ENCODE measurements at regions not wholly inside any gene's neighbourhood (a gene's known extent, or its start where the extent isn't known, plus 50 kb on each side); places are given as distances from the start of the nearest gene placed in this dataset.

GRCh38 chr22:47450876-47451475 lies 688.5 kb downstream of the TBC1D22A start:
- no peak overlapping the region for H3K4me3 ChIP-seq (ENCODE audit: low read length)
- H3K36me3 ChIP-seq (ENCODE audit: insufficient read depth, low read length): no peaks in the 10 kb centered on the region
- no peaks in the 10 kb centered on the region for H3K9me3 ChIP-seq (ENCODE audit: low read length)
- H3K4me1 ChIP-seq (ENCODE audit: insufficient read depth, low read length): no peaks in the 10 kb centered on the region
- no peak overlapping the region for H2AFZ ChIP-seq (ENCODE audit: low read depth, low read length)
- no peaks in the 10 kb centered on the region for H3K27me3 ChIP-seq (ENCODE audit: insufficient read depth, low read length)

GRCh38 chr22:47449508-47450270 lies 687.2 kb downstream of the TBC1D22A start:
- H3K27me3 ChIP-seq (ENCODE audit: insufficient read depth, low read length): no peaks in the 10 kb centered on the region
- no peaks in the 10 kb centered on the region for H3K4me1 ChIP-seq (ENCODE audit: insufficient read depth, low read length)
- no peak overlapping the region for H2AFZ ChIP-seq (ENCODE audit: low read depth, low read length)
- H3K9me3 ChIP-seq (ENCODE audit: low read length): no peaks in the 10 kb centered on the region
- no peaks in the 10 kb centered on the region for H3K36me3 ChIP-seq (ENCODE audit: insufficient read depth, low read length)
- no peak overlapping the region for H3K4me3 ChIP-seq (ENCODE audit: low read length)

GRCh38 chr22:47448231-47449223 lies 686.1 kb downstream of the TBC1D22A start:
- no peaks in the 10 kb centered on the region for H3K9me3 ChIP-seq (ENCODE audit: low read length)
- no peaks in the 10 kb centered on the region for H3K27me3 ChIP-seq (ENCODE audit: insufficient read depth, low read length)

GRCh38 chr22:47446821-47447810 lies 684.7 kb downstream of the TBC1D22A start:
- Histone ChIP-seq H3K9me3 (ENCODE audit: low read length) (no peaks in the 10 kb centered on the region), H3K27me3 (ENCODE audit: insufficient read depth, low read length) (no peaks in the 10 kb centered on the region), H3K4me1 (ENCODE audit: insufficient read depth, low read length) (no peaks in the 10 kb centered on the region), H3K36me3 (ENCODE audit: insufficient read depth, low read length) (no peaks in the 10 kb centered on the region), H2AFZ (ENCODE audit: low read depth, low read length) (no peak overlapping the region), H3K4me3 (ENCODE audit: low read length) (no peak overlapping the region)

More at GRCh38 chr22:47448231-47449223, 686.1 kb downstream of the TBC1D22A start:
- Histone ChIP-seq H2AFZ (ENCODE audit: low read depth, low read length) (no peak overlapping the region), H3K4me1 (ENCODE audit: insufficient read depth, low read length) (no peaks in the 10 kb centered on the region), H3K36me3 (ENCODE audit: insufficient read depth, low read length) (no peaks in the 10 kb centered on the region), H3K4me3 (ENCODE audit: low read length) (no peak overlapping the region)

GRCh38 chr22:47446331-47446730 lies 683.9 kb downstream of the TBC1D22A start:
- Histone ChIP-seq H3K27me3 (ENCODE audit: insufficient read depth, low read length) (no peaks in the 10 kb centered on the region), H3K4me1 (ENCODE audit: insufficient read depth, low read length) (no peaks in the 10 kb centered on the region), H3K9me3 (ENCODE audit: low read length) (no peaks in the 10 kb centered on the region), H3K36me3 (ENCODE audit: insufficient read depth, low read length) (no peaks in the 10 kb centered on the region), H3K4me3 (ENCODE audit: low read length) (no peak overlapping the region), H2AFZ (ENCODE audit: low read depth, low read length) (no peak overlapping the region)

- no peaks in the 10 kb centered on the region for H3K9me3 ChIP-seq (ENCODE audit: low read length)
- H3K36me3 ChIP-seq (ENCODE audit: insufficient read depth, low read length): no peaks in the 10 kb centered on the region
- no peaks in the 10 kb centered on the region for H3K27me3 ChIP-seq (ENCODE audit: insufficient read depth, low read length)
- no peak overlapping the region for H2AFZ ChIP-seq (ENCODE audit: low read depth, low read length)
- H3K4me3 ChIP-seq (ENCODE audit: low read length): no peak overlapping the region
- H3K4me1 ChIP-seq (ENCODE audit: insufficient read depth, low read length): no peaks in the 10 kb centered on the region
Measured at GRCh38 chr22:47445716-47446290, 683.4 kb downstream of the TBC1D22A start.

- Histone ChIP-seq H3K36me3 (ENCODE audit: insufficient read depth, low read length) (no peaks in the 10 kb centered on the region), H3K4me1 (ENCODE audit: insufficient read depth, low read length) (no peaks in the 10 kb centered on the region), H3K27me3 (ENCODE audit: insufficient read depth, low read length) (no peaks in the 10 kb centered on the region), H2AFZ (ENCODE audit: low read depth, low read length) (no peak overlapping the region), H3K9me3 (ENCODE audit: low read length) (no peaks in the 10 kb centered on the region), H3K4me3 (ENCODE audit: low read length) (no peak overlapping the region)
Measured at GRCh38 chr22:47445212-47445611, 682.8 kb downstream of the TBC1D22A start.

- no peak overlapping the region for H2AFZ ChIP-seq (ENCODE audit: low read depth, low read length)
- no peaks in the 10 kb centered on the region for H3K9me3 ChIP-seq (ENCODE audit: low read length)
- H3K4me1 ChIP-seq (ENCODE audit: insufficient read depth, low read length): no peaks in the 10 kb centered on the region
- no peaks in the 10 kb centered on the region for H3K36me3 ChIP-seq (ENCODE audit: insufficient read depth, low read length)
- H3K27me3 ChIP-seq (ENCODE audit: insufficient read depth, low read length): no peaks in the 10 kb centered on the region
- no peak overlapping the region for H3K4me3 ChIP-seq (ENCODE audit: low read length)
Measured at GRCh38 chr22:47444746-47445065, 682.3 kb downstream of the TBC1D22A start.

GRCh38 chr22:47443836-47444745 lies 681.6 kb downstream of the TBC1D22A start:
- H3K36me3 ChIP-seq (ENCODE audit: insufficient read depth, low read length): no peaks in the 10 kb centered on the region
- no peak overlapping the region for H2AFZ ChIP-seq (ENCODE audit: low read depth, low read length)
- no peaks in the 10 kb centered on the region for H3K9me3 ChIP-seq (ENCODE audit: low read length)
- no peak overlapping the region for H3K4me3 ChIP-seq (ENCODE audit: low read length)
- H3K4me1 ChIP-seq (ENCODE audit: insufficient read depth, low read length): no peaks in the 10 kb centered on the region
- no peaks in the 10 kb centered on the region for H3K27me3 ChIP-seq (ENCODE audit: insufficient read depth, low read length)

GRCh38 chr22:47442821-47443220 lies 680.4 kb downstream of the TBC1D22A start:
- Histone ChIP-seq H3K9me3 (ENCODE audit: low read length) (no peaks in the 10 kb centered on the region), H3K4me3 (ENCODE audit: low read length) (no peak overlapping the region), H3K27me3 (ENCODE audit: insufficient read depth, low read length) (no peaks in the 10 kb centered on the region), H3K4me1 (ENCODE audit: insufficient read depth, low read length) (no peaks in the 10 kb centered on the region), H2AFZ (ENCODE audit: low read depth, low read length) (no peak overlapping the region), H3K36me3 (ENCODE audit: insufficient read depth, low read length) (no peaks in the 10 kb centered on the region)

- Histone ChIP-seq H2AFZ (ENCODE audit: low read depth, low read length) (no peak overlapping the region), H3K9me3 (ENCODE audit: low read length) (no peaks in the 10 kb centered on the region), H3K4me3 (ENCODE audit: low read length) (no peak overlapping the region), H3K27me3 (ENCODE audit: insufficient read depth, low read length) (no peaks in the 10 kb centered on the region), H3K36me3 (ENCODE audit: insufficient read depth, low read length) (no peaks in the 10 kb centered on the region), H3K4me1 (ENCODE audit: insufficient read depth, low read length) (no peaks in the 10 kb centered on the region)
Measured at GRCh38 chr22:47439643-47440265, 677.3 kb downstream of the TBC1D22A start.

All from neuron (in vitro differentiated cells).